Liver (tissue), 8 donors: ENCODE measurements at regions not wholly inside any gene's neighbourhood (a gene's known extent, or its start where the extent isn't known, plus 50 kb on each side); places are given as distances from the start of the nearest gene placed in this dataset.

ENCODE experiments used
- DNase-seq: peaks from one replicate; pipeline ENCODE4 v3.0.0-alpha.2; 2017; ENCODE audit warnings: low spot score
- H3K27ac ChIP-seq, 2 donors: one replicate each; pipeline ENCODE4 v1.7.0; 2013; ENCODE audit warnings: inconsistent platforms in 2 of 2, low read length in 2 of 2, control low read depth in 1 of 2, low read depth in 1 of 2, mild to moderate bottlenecking in 1 of 2
- H3K27me3 ChIP-seq, 4 donors: one replicate each; pipeline versions ENCODE4 v1.6.1 to v1.7.0; 2013; ENCODE audit warnings: low read length in 3 of 4, inconsistent platforms in 1 of 4, mild to moderate bottlenecking in 1 of 4, moderate library complexity in 1 of 4; ENCODE audit not compliant: control insufficient read depth in 4 of 4, insufficient read depth in 4 of 4
- H3K36me3 ChIP-seq, 4 donors: one replicate each; pipeline versions ENCODE4 v1.6.1 to v1.7.0; 2013; ENCODE audit warnings: low read length in 3 of 4, mild to moderate bottlenecking in 3 of 4, low read depth in 1 of 4, moderate library complexity in 1 of 4; ENCODE audit not compliant: control insufficient read depth in 4 of 4, insufficient read depth in 3 of 4
- H3K4me1 ChIP-seq, 4 donors: one replicate each; pipeline versions ENCODE4 v1.6.1 to v1.7.0; 2013; ENCODE audit warnings: low read length in 3 of 4, mild to moderate bottlenecking in 3 of 4, moderate library complexity in 1 of 4; ENCODE audit not compliant: control insufficient read depth in 4 of 4, insufficient read depth in 4 of 4
- H3K4me3 ChIP-seq, 3 donors: one replicate each; pipeline versions ENCODE4 v1.6.1 to v1.7.0; 2013; ENCODE audit warnings: low read length in 3 of 3, control low read depth in 1 of 3, low read depth in 1 of 3, mild to moderate bottlenecking in 1 of 3
- H3K9ac ChIP-seq, 2 donors: one replicate each; pipeline ENCODE4 v1.7.0; 2013; ENCODE audit warnings: low read length in 2 of 2, mild to moderate bottlenecking in 2 of 2, moderate library complexity in 2 of 2, control low read depth in 1 of 2, low read depth in 1 of 2
- H3K9me3 ChIP-seq, 4 donors: one replicate each; pipeline versions ENCODE4 v1.6.1 to v1.7.0; 2013; ENCODE audit warnings: low read length in 3 of 4; ENCODE audit not compliant: control insufficient read depth in 4 of 4
- ATF3 ChIP-seq: IDR thresholded peaks from 2 replicates; pipeline ENCODE4 v1.6.1; 2016; ENCODE audit warnings: antibody characterized with exemption
- CTCF ChIP-seq: fragments of 150-350 bp; IDR thresholded peaks from 2 replicates; pipeline ENCODE4 v1.5.1; 2017; ENCODE audit warnings: improper control_type of control experiment, low read depth, low read length; ENCODE audit not compliant: missing input control
- EGR1 ChIP-seq, 2 donors: IDR thresholded peaks; 2 replicates each; pipeline ENCODE4 v1.6.1; 2016 to 2018; ENCODE audit warnings: antibody characterized with exemption in 2 of 2, low read depth in 2 of 2
- FOXA1 ChIP-seq: IDR thresholded peaks from 2 replicates; pipeline ENCODE4 v1.6.1; 2016; ENCODE audit warnings: antibody characterized with exemption
- FOXA2 ChIP-seq: IDR thresholded peaks from 2 replicates; pipeline ENCODE4 v1.6.1; 2016; ENCODE audit warnings: antibody characterized with exemption
- GABPA ChIP-seq, 2 donors: IDR thresholded peaks in 1 of 2; conservative IDR thresholded peaks in 1 of 2; 2 replicates each; pipeline ENCODE4 v1.6.1; 2016; ENCODE audit warnings: antibody characterized with exemption in 2 of 2, mild to moderate bottlenecking in 1 of 2, moderate library complexity in 1 of 2
- HNF4A ChIP-seq, 2 donors: conservative IDR thresholded peaks; 2 replicates each; pipeline ENCODE4 v1.6.1; 2016; ENCODE audit warnings: antibody characterized with exemption in 2 of 2, mild to moderate bottlenecking in 2 of 2
- HNF4G ChIP-seq: IDR thresholded peaks from 2 replicates; pipeline ENCODE4 v1.6.1; 2016; ENCODE audit warnings: antibody characterized with exemption
- JUND ChIP-seq, 2 donors: IDR thresholded peaks; 2 replicates each; pipeline ENCODE4 v1.6.1; 2016; ENCODE audit warnings: antibody characterized with exemption in 2 of 2
- MAX ChIP-seq: IDR thresholded peaks from 2 replicates; pipeline ENCODE4 v1.6.1; 2016; ENCODE audit warnings: antibody characterized with exemption
- NR2F2 ChIP-seq: IDR thresholded peaks from 2 replicates; pipeline ENCODE4 v1.6.1; 2016; ENCODE audit warnings: antibody characterized with exemption
- RAD21 ChIP-seq, 2 donors: IDR thresholded peaks; 2 replicates each; pipeline ENCODE4 v1.6.1; 2016; ENCODE audit warnings: antibody characterized with exemption in 2 of 2, mild to moderate bottlenecking in 2 of 2
- REST ChIP-seq: IDR thresholded peaks from 2 replicates; pipeline ENCODE4 v1.6.1; 2016; ENCODE audit warnings: antibody characterized with exemption, mild to moderate bottlenecking
- RXRA ChIP-seq, 2 donors: IDR thresholded peaks; 2 replicates each; pipeline ENCODE4 v1.6.1; 2017 to 2018; ENCODE audit warnings: antibody characterized with exemption in 2 of 2, mild to moderate bottlenecking in 1 of 2
- SP1 ChIP-seq: IDR thresholded peaks from 2 replicates; pipeline ENCODE4 v1.6.1; 2018; ENCODE audit warnings: antibody characterized with exemption, mild to moderate bottlenecking
- TAF1 ChIP-seq: conservative IDR thresholded peaks from 2 replicates; pipeline ENCODE4 v1.6.1; 2016; ENCODE audit warnings: antibody characterized with exemption, mild to moderate bottlenecking
- YY1 ChIP-seq: IDR thresholded peaks from 2 replicates; pipeline ENCODE4 v1.6.1; 2016; ENCODE audit warnings: antibody characterized with exemption, mild to moderate bottlenecking
- ZBTB33 ChIP-seq: IDR thresholded peaks from 2 replicates; pipeline ENCODE4 v1.6.1; 2016; ENCODE audit warnings: antibody characterized with exemption
- WGBS: extraction: QIAGEN DNeasy Blood & Tissue Kit; methylation state at CpG from one replicate; pipeline ENCODE4 v1.1.7; 2013; 5-methylcytosine and 5-hydroxymethylcytosine counted together
- donor health status: healthy.
- donor health status: healthy.
- donor health status: healthy.
- donor health status: healthy.
- donor health status: healthy.

- H3K27me3 ChIP-seq, result no peaks in the 10 kb centered on the region
- no peak overlapping the region for H3K4me3 ChIP-seq
- peak overlapping the region; percentile 22 to 59 for H3K27ac ChIP-seq
- H3K36me3 ChIP-seq, result no peaks in the 10 kb centered on the region
- peak; percentile 38 for TF ChIP-seq YY1
- TF ChIP-seq HNF4G, result peak; percentile 60
- TF ChIP-seq RAD21 (IDR thresholded peaks at IDR 0.05), result peak in 1 of 2 donors; percentile 45
- no peak for TF ChIP-seq MAX
- TF ChIP-seq GABPA (IDR thresholded peaks at IDR 0.05 in 1 of 2, conservative IDR thresholded peaks at IDR 0.05 in 1 of 2), result peak in 1 of 2 donors; percentile 39
- no peak for TF ChIP-seq EGR1 (IDR thresholded peaks at IDR 0.05; ENCODE audit: low read depth in 2 of 2)
- TF ChIP-seq TAF1, result no peak
- TF ChIP-seq JUND (IDR thresholded peaks at IDR 0.05), result peak; percentile 53 to 62
- no peak for TF ChIP-seq CTCF
- peak; percentile 97 for TF ChIP-seq NR2F2
- TF ChIP-seq FOXA2, result no peak
- no peak for TF ChIP-seq ZBTB33
- peak; percentile 83 for TF ChIP-seq SP1
- peak; percentile 39 to 55 for TF ChIP-seq RXRA (IDR thresholded peaks at IDR 0.05)
- peak; percentile 37 for TF ChIP-seq REST
- TF ChIP-seq ATF3, result peak; percentile 23
- TF ChIP-seq HNF4A (conservative IDR thresholded peaks at IDR 0.05), result peak; percentile 87 to 88
- TF ChIP-seq FOXA1, result no peak
- H3K9me3 ChIP-seq, result no peaks in the 10 kb centered on the region
- DNase-seq, result no peak
- no peak overlapping the region for H3K9ac ChIP-seq
- 51% methylated on average over 3 of the region's 3 CpGs for WGBS
- H3K4me1 ChIP-seq, result peaks cover 0 to 10% (median 8%) of the 10 kb centered on the region in 4 donors
Measured at GRCh38 chr2:64262071-64262470, 117.9 kb upstream of the PELI1 start.
